Panc1 (cell line): ENCODE measurements at regions not wholly inside any gene's neighbourhood (a gene's known extent, or its start where the extent isn't known, plus 50 kb on each side); places are given as distances from the start of the nearest gene placed in this dataset.

Source experiments
- CTCF ChIP-seq: fragments of 450-650 bp; IDR thresholded peaks from 2 replicates; pipeline ENCODE4 v1.5.1; 2017; ENCODE audit warnings: mild to moderate bottlenecking
- REST ChIP-seq, 2 experiments: IDR thresholded peaks; 2 replicates each; pipeline ENCODE4 v1.6.1; 2011 to 2012; ENCODE audit warnings: low read depth in 2 of 2, control low read depth in 1 of 2, low read length in 1 of 2, mild to moderate bottlenecking in 1 of 2, moderate library complexity in 1 of 2; ENCODE audit not compliant: insufficient read depth in 1 of 2

- TF ChIP-seq CTCF (no peak), REST (IDR thresholded peaks at IDR 0.05; ENCODE audit: insufficient read depth in 1 of 2, low read depth in 2 of 2, low read length in 1 of 2) (no peak)
Measured at GRCh38 chrX:20974326-20974725, 399.9 kb upstream of the CNKSR2 start.
